ENCODE measurements at regions not wholly inside any gene's neighbourhood (a gene's known extent, or its start where the extent isn't known, plus 50 kb on each side); places are given as distances from the start of the nearest gene placed in this dataset.

DNA sequence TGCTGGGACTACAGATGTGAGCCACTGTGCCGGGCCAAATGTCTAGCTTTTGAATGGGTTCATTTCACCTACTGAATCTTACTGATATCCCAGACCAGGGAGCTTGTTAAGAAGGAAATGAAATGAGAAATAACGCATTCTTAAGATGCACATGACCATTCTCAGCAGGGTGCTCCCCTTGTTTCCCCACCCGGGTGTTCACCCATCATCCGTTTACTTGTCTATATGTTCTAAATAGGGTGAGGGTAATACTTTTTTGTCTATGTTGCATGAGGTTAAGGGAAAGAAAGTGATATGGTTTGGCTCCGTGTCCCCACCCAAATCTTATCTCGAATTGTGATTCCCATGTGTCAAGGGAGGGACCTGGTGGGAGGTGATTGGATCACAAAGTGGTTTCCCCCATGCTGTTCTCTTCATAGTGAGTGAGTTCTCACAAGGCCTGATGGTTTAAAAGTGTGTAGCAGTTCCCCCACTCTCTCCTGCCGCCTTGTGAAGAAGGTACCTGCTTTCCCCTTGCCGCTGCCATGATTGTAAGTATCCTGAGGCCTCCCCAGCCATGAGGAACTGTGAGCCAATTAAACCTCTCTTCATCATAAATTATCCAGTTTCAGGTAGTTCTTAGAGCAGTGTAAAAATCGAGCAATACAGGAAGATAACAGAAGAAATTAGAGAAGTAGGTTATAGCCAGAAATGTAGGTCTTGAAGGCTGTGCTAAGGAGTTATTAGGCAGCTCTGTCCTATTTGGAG is 129.1 kb downstream of the DDX1 start:
- DNase-seq, result no peak

DNA sequence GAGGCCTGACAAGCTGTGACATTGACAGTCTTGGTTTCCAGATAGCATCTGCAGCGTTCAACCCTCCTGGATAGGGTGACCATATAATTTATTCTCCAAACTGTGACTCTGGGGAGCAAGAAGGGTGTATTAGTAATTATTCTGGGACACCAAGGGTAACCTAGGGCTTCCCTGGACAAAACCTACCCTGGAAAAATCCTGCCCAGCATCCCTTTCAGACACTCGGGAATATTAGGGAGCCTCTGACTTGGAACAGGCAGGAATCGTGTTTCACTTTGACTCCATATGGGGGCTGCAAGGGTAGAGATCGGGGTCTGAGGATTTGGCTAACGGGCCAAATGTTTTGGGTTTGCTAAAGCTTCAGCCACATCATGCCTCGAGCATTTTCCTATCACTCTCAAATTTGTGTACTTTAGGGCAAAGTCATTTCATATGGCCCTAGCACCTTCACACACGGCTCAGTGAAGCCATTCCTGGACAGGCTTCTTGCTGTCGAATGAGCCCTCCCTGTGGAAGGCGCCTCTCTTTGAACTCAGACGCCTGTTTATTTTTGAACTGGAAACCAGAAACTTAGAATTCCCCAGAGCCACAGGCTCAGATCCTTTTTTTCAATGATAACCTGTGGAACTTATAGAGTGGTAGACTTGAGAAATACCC is 129.9 kb downstream of the DDX1 start:
- no peak for DNase-seq

DNA sequence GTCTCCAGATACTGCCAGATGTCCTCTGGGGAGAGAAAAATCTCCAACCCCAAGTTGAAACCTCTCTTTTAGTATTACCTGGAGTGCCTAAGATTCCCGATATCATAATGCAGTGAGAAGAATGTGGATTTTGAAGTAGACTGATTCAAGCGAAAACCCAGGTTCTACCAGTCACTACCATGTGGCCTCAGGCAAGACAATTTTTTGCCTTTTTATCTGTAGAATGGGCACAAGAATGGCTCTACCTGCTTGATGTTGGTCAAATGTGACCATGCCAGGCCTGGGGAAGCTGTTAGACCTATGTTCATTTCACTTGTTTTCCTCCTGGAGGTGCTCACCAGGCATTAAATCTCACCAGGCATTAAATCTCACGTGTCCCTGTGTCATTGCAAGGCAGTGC is 131.3 kb downstream of the DDX1 start:
- no peak for DNase-seq

DNA sequence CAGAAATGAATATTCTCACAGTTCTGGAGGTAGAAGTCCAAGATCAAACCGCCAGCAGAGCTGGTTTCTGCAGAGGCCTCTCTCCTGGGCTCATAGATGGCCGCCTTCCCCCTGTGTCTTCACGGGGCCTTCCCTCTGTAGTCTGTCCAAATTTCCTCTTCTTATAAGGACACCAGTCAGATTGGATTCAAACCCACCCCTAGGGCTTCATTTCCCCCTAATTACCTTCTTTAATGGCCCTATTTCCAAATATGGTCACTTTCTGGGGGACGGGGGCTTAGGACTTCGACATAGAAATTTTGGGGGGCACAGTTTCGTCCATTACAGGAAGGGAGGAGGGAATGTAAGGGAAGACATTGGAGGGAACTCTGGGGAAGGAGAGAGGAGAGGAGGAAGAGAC is 132.6 kb downstream of the DDX1 start:
- DNase-seq, result no peak

DNA sequence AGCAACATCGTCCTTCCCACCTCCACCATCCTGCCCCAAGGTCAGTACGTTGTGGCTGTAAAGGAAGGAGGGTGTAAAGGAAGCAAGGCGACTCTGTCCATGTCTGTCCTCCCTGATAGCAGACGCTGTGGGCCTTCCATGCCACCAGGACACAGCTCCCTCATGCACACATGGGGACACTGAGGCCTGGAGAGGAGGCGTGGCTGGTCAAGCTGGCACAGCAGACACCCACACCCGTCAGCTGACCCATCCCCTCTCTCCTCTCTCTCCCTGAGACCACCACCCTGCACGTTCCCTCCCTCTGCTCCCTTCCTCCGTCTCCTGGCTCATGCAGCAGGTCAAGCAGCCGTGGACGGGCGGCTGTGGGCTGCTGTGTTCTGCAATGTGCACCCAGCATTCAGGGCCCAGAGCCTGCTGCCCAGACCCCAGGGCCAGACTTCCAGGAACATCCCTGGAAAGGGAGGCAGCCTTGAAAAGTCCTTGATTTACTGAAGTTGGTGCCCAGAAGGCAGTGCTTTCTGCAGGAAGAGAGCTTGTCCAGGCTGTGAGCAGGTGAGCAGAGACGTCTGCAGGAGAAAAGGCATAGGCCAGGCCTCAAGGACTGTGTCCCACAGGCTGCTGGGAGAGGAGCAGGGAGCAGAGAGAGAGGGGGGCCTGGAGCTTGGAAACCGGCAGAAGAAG is 133.6 kb downstream of the DDX1 start:
- DNase-seq, result no peak

GRCh38 chr2:15725782-15726112 is 134.1 kb downstream of the DDX1 start:
- DNase-seq, result no peak

DNA sequence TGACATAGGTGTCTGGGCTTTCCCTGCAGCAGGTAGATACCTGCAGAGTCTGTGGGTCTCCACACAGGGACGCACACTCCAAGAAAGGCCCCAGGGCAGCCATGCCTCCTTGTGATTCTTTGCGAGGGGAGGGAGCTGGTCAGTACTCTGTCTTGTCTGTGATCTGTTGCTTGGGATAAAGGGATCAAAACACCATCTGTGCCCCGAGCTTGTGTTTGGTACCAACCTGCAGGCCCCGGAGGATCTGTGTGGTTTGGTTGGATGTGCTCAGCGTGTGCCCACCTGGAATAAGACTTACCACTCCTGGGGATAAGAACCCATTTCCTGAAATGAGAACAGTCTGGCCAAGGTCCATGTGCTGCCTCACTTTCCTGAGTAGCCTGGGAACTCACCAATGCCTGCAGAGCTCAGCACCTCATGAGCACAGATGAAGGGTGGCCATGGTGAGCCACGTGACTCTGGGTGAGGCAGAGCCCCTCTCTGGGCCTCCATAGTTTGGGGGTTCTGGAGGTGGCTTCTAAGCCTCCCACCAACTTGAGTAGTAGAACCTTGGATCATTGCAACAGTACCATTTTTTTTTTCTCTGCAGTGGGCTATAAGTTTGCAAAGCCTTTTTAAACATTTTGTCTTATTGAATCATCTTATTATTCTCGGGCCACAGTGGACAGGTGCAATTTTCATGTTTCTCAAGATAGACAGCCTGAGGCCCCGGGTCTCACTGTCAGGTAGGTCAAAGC is 134.8 kb downstream of the DDX1 start:
- DNase-seq, result no peak

DNA sequence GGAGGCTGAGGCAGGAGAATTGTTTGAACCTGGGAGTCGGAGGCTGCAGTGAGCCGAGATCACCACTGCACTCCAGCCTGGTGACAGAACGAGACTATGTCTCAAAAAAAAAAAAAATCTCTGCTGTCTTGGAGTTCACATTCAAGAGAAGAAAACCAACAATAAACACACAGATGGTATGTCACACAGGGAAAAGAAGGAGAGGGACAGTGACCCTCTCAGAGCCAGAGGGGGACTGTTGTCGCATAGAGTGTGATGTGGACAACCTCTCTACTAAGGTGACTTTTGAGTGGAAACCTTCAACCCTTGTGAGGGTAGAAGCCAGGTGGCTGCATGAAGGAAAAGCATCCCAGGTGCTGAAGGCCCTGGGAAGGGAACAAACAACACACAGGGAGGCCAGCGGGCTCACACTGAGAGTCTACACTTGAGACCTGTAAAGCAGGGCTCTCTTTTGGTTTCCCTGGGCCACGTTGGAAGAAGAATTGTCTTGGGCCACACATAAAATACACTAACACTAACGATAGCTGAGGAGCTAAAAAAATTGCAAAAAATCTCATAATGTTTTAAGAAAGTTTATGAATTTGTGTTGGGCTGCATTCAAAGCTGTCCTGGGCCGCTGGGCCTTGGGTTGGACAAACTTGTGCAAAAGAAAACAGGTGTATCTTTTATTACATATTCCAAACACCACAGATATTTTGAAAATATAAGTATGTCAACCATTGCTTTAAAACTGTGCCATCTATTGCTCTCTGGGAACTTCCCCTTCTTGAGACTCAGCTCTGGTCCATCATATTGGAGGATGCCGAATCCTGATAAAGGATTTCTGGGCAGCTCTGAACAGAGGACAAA is 136.0 kb downstream of the DDX1 start:
- no peak for DNase-seq

GRCh38 chr2:15728245-15728938 is 136.7 kb downstream of the DDX1 start:
- DNase-seq, result no peak

DNA sequence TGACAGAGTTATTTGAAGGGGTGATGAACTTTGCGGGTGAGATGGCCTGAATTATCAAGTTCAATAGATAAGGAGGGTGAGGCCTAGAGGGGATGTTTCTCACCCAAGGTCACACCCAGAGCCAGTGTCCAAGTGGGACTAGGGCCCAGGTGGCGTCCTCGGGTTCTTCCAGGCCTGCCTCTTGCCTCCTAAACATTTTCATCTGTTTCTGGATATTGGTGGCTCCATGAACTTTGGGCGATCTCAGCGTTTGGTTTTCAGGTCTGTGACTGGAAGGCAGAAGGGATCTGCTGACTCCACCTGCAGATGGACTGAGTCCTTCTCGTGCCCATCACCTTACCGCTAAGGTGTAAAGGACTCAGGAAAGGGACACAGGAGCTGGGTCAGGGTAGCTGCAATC is 137.3 kb downstream of the DDX1 start:
- no peak for DNase-seq

GRCh38 chr2:15729709-15730544 is 138.3 kb downstream of the DDX1 start:
- no peak for DNase-seq

DNA sequence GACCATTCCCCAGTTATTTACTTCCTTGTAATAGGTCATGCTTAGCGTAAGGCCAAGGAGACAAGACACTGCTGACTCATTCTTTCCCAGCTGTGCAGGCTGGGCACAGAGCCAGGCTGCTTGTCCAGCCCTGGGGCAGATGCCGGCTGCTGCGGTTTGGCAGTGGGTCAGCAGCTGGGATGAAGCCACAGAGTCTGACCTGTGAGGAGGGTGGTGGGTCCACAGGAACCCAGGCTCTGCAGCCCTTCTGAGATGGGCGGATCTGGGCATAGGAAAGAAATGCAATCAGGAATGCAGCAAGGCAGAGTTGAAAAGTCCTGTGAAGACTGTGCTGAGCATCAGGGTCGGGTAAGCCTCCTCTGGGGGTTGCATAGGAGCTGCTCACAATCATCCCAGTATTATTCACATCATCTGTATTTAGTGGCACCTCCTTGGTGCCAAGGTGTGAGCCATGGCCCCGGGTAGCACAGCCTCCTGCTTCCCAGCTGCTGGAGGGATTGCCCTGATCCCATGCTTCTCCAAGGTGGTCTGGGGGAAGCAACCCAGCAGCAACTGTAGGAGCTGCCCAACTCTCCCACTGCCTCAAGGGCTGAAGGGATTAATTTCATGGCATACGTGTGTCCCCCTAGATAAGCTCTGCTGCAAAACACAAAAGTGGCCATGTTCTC is 139.0 kb downstream of the DDX1 start:
- peak; percentile 83 to 87 (median 86) for DNase-seq

DNA sequence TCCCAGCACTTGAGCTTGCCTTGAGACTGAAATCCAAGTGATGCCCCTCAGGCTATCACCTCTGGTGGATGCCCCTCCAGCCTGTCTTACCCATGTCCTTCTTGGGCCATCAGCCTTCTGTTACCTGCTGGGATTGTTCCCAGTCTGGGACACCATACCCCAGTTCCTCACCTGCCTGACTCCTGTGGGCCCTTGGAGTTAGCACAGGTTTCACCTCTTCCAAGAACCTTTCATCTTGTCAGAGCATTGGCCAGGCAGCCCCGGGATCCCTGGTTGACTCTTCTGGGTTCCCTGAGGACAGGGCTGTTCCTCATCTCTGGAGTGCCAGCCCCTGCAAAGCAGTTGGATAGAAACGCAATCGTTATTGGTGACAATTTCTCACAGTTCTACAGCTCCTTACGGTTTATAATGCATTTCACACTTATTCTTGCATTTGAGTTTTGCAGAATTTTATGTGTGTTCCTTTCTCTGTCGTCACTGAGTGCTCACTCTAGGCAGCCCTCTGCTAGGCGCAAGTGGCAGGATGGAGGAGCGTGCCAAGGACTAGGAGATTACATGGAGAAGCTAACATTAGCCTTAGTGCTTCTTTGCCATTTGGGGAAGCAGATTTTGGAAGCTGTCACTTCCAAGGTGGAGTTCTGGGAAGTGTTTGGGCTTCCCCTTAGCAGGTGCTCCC is 139.7 kb downstream of the DDX1 start:
- no peak for DNase-seq

GRCh38 chr2:15731889-15732271 is 140.2 kb downstream of the DDX1 start:
- no peak for DNase-seq

DNA sequence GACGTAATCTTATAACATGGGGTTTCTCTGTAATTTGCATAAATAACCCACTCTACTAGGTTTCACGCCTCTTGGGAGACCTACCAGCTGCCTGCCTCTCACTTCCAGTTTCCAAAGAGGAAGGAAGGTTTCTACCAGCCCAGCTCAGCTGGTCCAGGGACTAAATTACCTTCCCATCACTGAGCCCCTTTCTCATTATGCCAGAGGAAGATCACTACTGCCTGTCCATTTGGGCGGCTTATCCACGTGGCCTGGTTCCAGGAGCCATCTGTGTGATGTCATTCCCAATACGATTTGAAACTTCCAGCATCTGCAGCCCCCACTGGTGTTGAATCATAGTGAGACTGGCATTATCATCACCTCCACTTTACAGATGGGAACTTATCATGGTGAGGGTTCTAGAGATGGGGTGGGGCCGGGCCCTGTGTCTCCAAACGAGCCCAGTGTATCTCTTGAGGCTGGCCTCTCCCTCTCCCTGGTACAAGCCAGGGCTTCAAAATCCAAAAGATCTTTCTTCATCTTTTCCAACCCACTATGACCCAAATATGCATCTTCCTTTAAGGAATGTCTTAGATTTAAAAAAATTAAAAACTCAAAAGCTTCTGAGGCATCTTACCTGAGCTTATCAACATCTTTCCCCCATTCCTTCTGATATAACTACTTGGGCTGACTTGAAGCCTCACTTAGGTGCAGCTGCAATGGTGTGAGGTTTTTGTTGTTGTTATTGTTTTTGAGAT is 140.8 kb downstream of the DDX1 start:
- DNase-seq, result peak; percentile 5 to 20 (median 12)

DNA sequence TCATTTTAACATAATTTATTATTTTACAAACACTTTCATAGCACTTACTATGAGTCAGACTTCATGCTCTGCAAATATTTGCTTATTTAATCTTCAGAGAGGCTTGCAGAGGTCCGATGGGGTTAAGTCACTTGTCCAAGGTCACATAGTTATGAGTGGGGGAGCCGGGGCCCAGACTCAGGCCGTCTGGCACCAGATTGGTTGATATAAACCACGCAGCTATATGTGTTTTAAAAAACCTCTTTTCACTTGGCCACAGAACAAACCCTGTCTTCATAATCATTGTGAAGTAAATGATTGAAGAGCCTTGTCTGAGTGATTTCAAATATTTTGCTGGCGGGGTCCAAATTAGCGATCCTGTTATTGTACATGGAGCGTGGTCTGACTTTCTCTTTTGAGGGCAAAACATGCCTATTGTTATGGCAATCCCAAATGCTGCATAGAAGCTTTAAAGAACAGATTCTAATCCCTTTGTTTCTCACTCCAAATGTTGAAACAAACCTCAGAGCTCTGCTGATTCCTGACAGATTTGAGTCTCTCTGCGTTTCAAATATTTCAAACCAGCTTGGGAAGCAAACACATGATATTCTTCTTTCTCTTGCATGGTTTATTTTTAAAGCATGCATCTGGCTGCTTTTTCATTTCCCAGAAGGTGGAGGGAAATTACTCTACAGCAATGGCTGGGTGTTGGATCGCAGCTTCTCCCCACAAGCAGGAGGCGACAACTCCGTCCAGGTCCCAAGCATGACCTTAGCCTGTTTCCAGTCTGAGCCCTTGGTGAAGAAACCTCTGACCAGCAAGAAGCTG is 142.4 kb downstream of the DDX1 start:
- DNase-seq, result no peak

- no peak for DNase-seq
These were observed 143.2 kb downstream of the DDX1 start for GRCh38 chr2:15734674-15735483.
